Pancreas (tissue), 10 donors: ENCODE measurements at regions not wholly inside any gene's neighbourhood (a gene's known extent, or its start where the extent isn't known, plus 50 kb on each side); places are given as distances from the start of the nearest gene placed in this dataset.

Experiments
- ATAC-seq, 4 donors: fragments of 200-7000 bp; cut with Tn5 transposase; one replicate each; pipeline versions ENCODE4 v1.8.0 to v1.9.1; 2020; ENCODE audit warnings: mild to moderate bottlenecking in 4 of 4, moderate library complexity in 4 of 4
- DNase-seq, 6 donors: peaks; one replicate each; pipeline ENCODE4 v3.0.0-alpha.2; 2020
- FAIRE-seq: peaks from 2 replicates; lab custom pipeline; 2012; peaks lifted over from hg19 to GRCh38; lab: Jason Lieb, UNC
- H3K27ac ChIP-seq, 4 donors: fragments of 200-600 bp; sonication (generic); 1 replicate in 3 of 4; 2 replicates in 1 of 4; pipeline versions ENCODE4 v1.5.0 to v1.8.0; 2020
- H3K27me3 ChIP-seq, 4 donors: fragments of 200-600 bp; one replicate each; pipeline ENCODE4 v1.8.0; 2021
- H3K36me3 ChIP-seq, 3 donors: fragments of 200-600 bp; sonication (generic) in 1 of 3; one replicate each; pipeline versions ENCODE4 v1.5.0 to v1.8.0; 2020 to 2021
- H3K4me1 ChIP-seq, 3 donors: fragments of 200-600 bp; one replicate each; pipeline ENCODE4 v1.8.0; 2021
- H3K4me3 ChIP-seq, 4 donors: fragments of 200-600 bp; sonication (generic) in 2 of 4; one replicate each; pipeline versions ENCODE4 v1.5.0 to v1.8.0; 2020 to 2021
- H3K9me3 ChIP-seq, 4 donors: fragments of 200-600 bp; one replicate each; pipeline ENCODE4 v1.8.0; 2021
- WGBS, 2 donors: extraction: QIAGEN DNeasy Blood & Tissue Kit; methylation state at CpG; one replicate each; pipeline ENCODE4 v1.1.7; 2013; 5-methylcytosine and 5-hydroxymethylcytosine counted together
- intact Hi-C, 3 donors: fragments of 100-400 bp; cut with DNase I; formaldehyde crosslinking; loops; one replicate each; pipeline versions ENCODE4 v1.11.1 to v1.14.2; 2022
- TF ChIP-seq, protein P1 (sequence below), 4 donors: fragments of 200-600 bp; sonication (generic) in 3 of 4; IDR thresholded peaks; one replicate each; pipeline versions ENCODE4 v1.5.0 to v1.8.0; 2021; ENCODE audit warnings: antibody characterized with exemption in 4 of 4
- donor health status: healthy with polysubstance abuse.
- donor health status: DM: no; HTN: no; CAD: no; lungs with moderate emphysema.
- donor health status: DM: no; HTN: no; CAD: no.
- donor health status: control.
- donor health status: control.
- donor health status: Bipolar disorder and iron deficiency.
- donor health status: DM: yes; HTN: yes; CAD: no.
- donor health status: DM: no; HTN: no; CAD: no.
- donor health status: DM: no; HTN: no; CAD: no.
- donor health status: DM: yes; HTN: yes; CAD: no.

DNA sequence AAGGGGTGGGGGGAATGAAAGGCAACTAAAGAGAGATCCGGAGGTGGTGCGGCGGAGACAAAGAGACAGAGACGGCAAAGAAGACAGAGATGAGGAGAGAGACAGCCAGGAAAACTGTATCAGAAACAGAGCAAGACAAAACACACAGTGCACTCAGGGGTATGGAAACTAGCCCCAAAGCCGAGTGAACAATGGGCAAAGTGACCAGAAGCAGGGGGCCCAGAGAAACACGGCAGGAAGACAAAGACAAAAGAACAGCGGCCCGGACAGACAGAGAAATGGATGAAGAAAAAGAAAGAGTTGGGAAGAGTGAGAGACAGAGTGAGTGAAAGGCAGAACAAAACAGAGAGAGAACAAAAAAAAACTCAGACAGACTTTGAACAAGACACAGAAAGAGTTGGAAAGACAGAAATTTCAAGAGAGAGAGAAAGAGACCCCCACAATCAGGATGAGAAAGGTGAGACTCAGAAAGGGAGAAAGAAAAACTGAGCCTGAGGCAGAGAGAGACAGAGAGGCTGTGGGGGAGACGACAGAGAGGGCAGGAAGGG lies 60.6 kb upstream of the PAX2 start:
- peaks cover 0 to 28% (median 3%) of the 10 kb centered on the region in 4 donors for H3K27me3 ChIP-seq
- 6 to 9% methylated on average over 9 of the region's 9 CpGs for WGBS, 2 donors
- TF ChIP-seq, protein P1, sequence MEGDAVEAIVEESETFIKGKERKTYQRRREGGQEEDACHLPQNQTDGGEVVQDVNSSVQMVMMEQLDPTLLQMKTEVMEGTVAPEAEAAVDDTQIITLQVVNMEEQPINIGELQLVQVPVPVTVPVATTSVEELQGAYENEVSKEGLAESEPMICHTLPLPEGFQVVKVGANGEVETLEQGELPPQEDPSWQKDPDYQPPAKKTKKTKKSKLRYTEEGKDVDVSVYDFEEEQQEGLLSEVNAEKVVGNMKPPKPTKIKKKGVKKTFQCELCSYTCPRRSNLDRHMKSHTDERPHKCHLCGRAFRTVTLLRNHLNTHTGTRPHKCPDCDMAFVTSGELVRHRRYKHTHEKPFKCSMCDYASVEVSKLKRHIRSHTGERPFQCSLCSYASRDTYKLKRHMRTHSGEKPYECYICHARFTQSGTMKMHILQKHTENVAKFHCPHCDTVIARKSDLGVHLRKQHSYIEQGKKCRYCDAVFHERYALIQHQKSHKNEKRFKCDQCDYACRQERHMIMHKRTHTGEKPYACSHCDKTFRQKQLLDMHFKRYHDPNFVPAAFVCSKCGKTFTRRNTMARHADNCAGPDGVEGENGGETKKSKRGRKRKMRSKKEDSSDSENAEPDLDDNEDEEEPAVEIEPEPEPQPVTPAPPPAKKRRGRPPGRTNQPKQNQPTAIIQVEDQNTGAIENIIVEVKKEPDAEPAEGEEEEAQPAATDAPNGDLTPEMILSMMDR (IDR thresholded peaks at IDR 0.05) = no peak
- H3K4me1 ChIP-seq = no peaks in the 10 kb centered on the region
- intact Hi-C loops = no loop called here
- H3K27ac ChIP-seq = no peak overlapping the region
- no peaks in the 10 kb centered on the region for H3K36me3 ChIP-seq
- H3K9me3 ChIP-seq = no peaks in the 10 kb centered on the region
- no peak overlapping the region for H3K4me3 ChIP-seq
- FAIRE-seq = no peak
- DNase-seq = no peak
- no peak for ATAC-seq

DNA sequence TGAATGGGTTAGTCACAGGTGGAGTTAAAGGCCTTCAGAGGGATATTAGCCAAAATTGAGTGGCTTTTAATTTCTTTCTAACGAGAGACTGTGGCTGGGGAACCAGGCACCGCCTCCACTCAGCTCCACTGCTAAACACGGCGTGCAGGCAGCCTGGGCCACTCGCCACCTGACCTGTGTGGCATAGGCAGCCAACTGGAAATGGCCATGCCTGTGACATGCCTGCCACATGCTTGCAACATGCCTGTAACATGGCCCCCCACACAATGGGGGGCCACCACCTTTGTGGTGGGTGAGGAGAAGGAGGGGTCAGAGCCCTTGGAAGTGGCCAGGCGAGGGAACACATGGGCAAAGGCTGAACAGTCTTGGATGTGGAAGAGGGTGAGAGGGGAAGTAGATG lies 60.1 kb upstream of the PAX2 start:
- no peaks in the 10 kb centered on the region for H3K4me1 ChIP-seq
- ATAC-seq = no peak
- peaks cover 0 to 26% (median 3%) of the 10 kb centered on the region in 4 donors for H3K27me3 ChIP-seq
- no peak overlapping the region for H3K27ac ChIP-seq
- TF ChIP-seq, protein P1 (IDR thresholded peaks at IDR 0.05) = no peak
- no peak overlapping the region for H3K4me3 ChIP-seq
- peak in 1 of 6 donors; percentile 37 for DNase-seq
- intact Hi-C loops = no loop called here
- no peaks in the 10 kb centered on the region for H3K36me3 ChIP-seq
- FAIRE-seq = no peak
- WGBS, 2 donors = 24 to 40% methylated on average over 6 of the region's 6 CpGs
- no peaks in the 10 kb centered on the region for H3K9me3 ChIP-seq

DNA sequence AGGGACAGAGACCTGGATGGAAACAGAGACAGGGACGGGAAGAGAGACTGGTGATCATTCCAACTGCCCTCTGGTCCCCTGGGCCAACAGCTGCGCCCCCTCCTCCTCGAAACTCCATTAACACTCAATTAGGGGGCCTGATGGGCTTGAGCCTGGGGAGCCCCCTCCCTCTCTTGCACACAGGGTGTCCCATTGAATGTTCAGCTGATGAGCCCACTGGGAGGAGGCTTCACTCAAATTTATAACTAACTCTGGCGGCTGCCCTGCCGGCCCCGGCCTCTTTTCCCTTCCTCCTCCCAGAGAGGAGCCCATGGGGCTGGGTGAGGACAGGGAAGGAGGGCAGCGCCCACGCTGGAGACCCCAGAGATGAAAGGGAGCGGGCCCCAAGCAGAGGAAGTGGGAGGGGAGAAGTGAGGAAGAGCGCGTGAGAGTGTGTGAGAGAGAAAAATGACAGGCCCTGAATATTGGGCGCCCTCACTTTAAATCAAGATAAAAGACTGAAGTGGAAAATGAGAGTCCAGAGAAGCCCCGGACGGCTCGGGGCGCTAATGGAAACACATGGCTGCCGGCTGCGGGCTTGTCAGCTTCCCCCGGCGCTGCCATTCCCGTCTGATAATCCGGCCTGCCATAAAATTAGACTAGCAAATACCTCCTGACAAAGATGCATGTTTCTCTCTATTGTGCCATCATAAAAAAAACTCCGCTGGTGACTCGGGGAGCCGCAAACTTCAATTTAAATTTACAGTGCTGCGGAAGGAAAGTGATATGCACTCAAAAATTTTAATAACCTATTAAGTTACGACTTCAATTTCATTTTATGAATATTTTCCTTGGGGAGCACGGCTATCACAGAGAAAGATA lies 58.0 kb upstream of the PAX2 start:
- Histone ChIP-seq H3K36me3 (no peaks in the 10 kb centered on the region), H3K4me1 (no peaks in the 10 kb centered on the region), H3K27me3 (peaks cover 0 to 15% (median 0%) of the 10 kb centered on the region in 4 donors), H3K4me3 (no peak overlapping the region), H3K9me3 (no peaks in the 10 kb centered on the region), H3K27ac (no peak overlapping the region)
- WGBS, 2 donors = 15 to 29% methylated on average over 28 of the region's 28 CpGs
- ATAC-seq (no peak), DNase-seq (peak in 1 of 6 donors; percentile 23), FAIRE-seq (no peak)
- TF ChIP-seq, protein P1 (IDR thresholded peaks at IDR 0.05) = no peak
- intact Hi-C loops = no loop called here

GRCh38 chr10:100688201-100688600 lies 57.2 kb upstream of the PAX2 start:
- TF ChIP-seq, protein P1 (IDR thresholded peaks at IDR 0.05) = no peak
- DNase-seq (peak in 1 of 6 donors; percentile 33), ATAC-seq (no peak), FAIRE-seq (no peak)
- no peaks in the 10 kb centered on the region for H3K9me3 ChIP-seq
- H3K27ac ChIP-seq = no peak overlapping the region
- intact Hi-C loops = no loop called here
- H3K4me1 ChIP-seq = no peaks in the 10 kb centered on the region
- no peaks in the 10 kb centered on the region for H3K36me3 ChIP-seq
- no peak overlapping the region for H3K4me3 ChIP-seq
- WGBS, 2 donors = 16 to 21% methylated on average over 6 of the region's 6 CpGs
- H3K27me3 ChIP-seq = peaks cover 0 to 9% (median 0%) of the 10 kb centered on the region in 4 donors

- no peaks in the 10 kb centered on the region for H3K27me3 ChIP-seq
- no peak for FAIRE-seq
- DNase-seq = no peak
Measured at GRCh38 chr10:100693821-100694220, 51.6 kb upstream of the PAX2 start.

More at GRCh38 chr10:100693821-100694220, 51.6 kb upstream of the PAX2 start:
- H3K9me3 ChIP-seq = no peaks in the 10 kb centered on the region
- ATAC-seq = no peak
- H3K27ac ChIP-seq = no peak overlapping the region
- TF ChIP-seq, protein P1 (IDR thresholded peaks at IDR 0.05) = no peak
- H3K4me1 ChIP-seq = no peaks in the 10 kb centered on the region
- 64 to 67% methylated on average over 5 of the region's 5 CpGs for WGBS, 2 donors
- no peaks in the 10 kb centered on the region for H3K36me3 ChIP-seq
- H3K4me3 ChIP-seq = no peak overlapping the region
- intact Hi-C loops = no loop called here
